Stimulated activated naive CD4-positive, alpha-beta T cell (primary cell): ENCODE measurements at regions not wholly inside any gene's neighbourhood (a gene's known extent, or its start where the extent isn't known, plus 50 kb on each side); places are given as distances from the start of the nearest gene placed in this dataset.

Experiments used
- DNase-seq, 6 experiments: peaks; one replicate each; lab custom pipeline; 2025; lab: John Stamatoyannopoulos, UW

- DNase-seq: no peak
These were observed 251.5 kb downstream of the DAD1 start for GRCh38 chr14:22337521-22337920.

- no peak for DNase-seq
These were observed 253.0 kb downstream of the DAD1 start for GRCh38 chr14:22336031-22336430.

- no peak for DNase-seq
These were observed 254.4 kb downstream of the DAD1 start for GRCh38 chr14:22334627-22335026.

- DNase-seq: no peak
These were observed 254.8 kb downstream of the DAD1 start for GRCh38 chr14:22334275-22334577.

- DNase-seq: no peak
These were observed 255.4 kb downstream of the DAD1 start for GRCh38 chr14:22333422-22334274.

- DNase-seq: no peak
These were observed 256.2 kb downstream of the DAD1 start for GRCh38 chr14:22332686-22333421.

GRCh38 chr14:22329371-22329770 is 259.7 kb downstream of the DAD1 start:
- no peak for DNase-seq

GRCh38 chr14:22325676-22326400 is 263.2 kb downstream of the DAD1 start:
- no peak for DNase-seq

- DNase-seq: no peak
These were observed 268.7 kb downstream of the DAD1 start for GRCh38 chr14:22320362-22320750.

GRCh38 chr14:22319526-22320361 is 269.3 kb downstream of the DAD1 start:
- peak in 2 of 6 experiments; percentile 1 to 11 for DNase-seq

- DNase-seq: no peak
These were observed 270.1 kb downstream of the DAD1 start for GRCh38 chr14:22318951-22319350.

- no peak for DNase-seq
These were observed 272.6 kb downstream of the DAD1 start for GRCh38 chr14:22316473-22316872.

GRCh38 chr14:22315336-22315735 is 273.7 kb downstream of the DAD1 start:
- no peak for DNase-seq

- DNase-seq: peak in 2 of 6 experiments; percentile 8 to 9
These were observed 274.7 kb downstream of the DAD1 start for GRCh38 chr14:22314183-22314820.

- no peak for DNase-seq
These were observed 275.7 kb downstream of the DAD1 start for GRCh38 chr14:22313172-22313801.

- DNase-seq: no peak
These were observed 277.4 kb downstream of the DAD1 start for GRCh38 chr14:22311636-22312035.

- DNase-seq: peak in 1 of 6 experiments; percentile 1
These were observed 283.4 kb downstream of the DAD1 start for GRCh38 chr14:22305607-22306006.

- no peak for DNase-seq
These were observed 284.7 kb downstream of the DAD1 start for GRCh38 chr14:22304326-22304725.

GRCh38 chr14:22303589-22304195 is 285.3 kb downstream of the DAD1 start:
- peak in 1 of 6 experiments; percentile 12 for DNase-seq

- DNase-seq: no peak
These were observed 288.4 kb downstream of the DAD1 start for GRCh38 chr14:22300646-22301045.
